ENCODE measurements at regions not wholly inside any gene's neighbourhood (a gene's known extent, or its start where the extent isn't known, plus 50 kb on each side); places are given as distances from the start of the nearest gene placed in this dataset.

GRCh38 chr5:61215996-61216395 lies 53.7 kb upstream of the SMIM15 start:
- Histone ChIP-seq H3K27me3 (no peaks in the 10 kb centered on the region), H4K20me1 (ENCODE audit: low read depth) (no peaks in the 10 kb centered on the region), H3K4me1 (no peaks in the 10 kb centered on the region), H3K9ac (no peak overlapping the region), H3K27ac (no peak overlapping the region), H3F3A (ENCODE audit: low read depth) (no peaks in the 10 kb centered on the region), H2AFZ (replicated peaks) (no peak overlapping the region), H3K4me2 (no peak overlapping the region), H3K9me3 (ENCODE audit: low read depth) (no peaks in the 10 kb centered on the region), H3K79me2 (ENCODE audit: low read depth) (no peaks in the 10 kb centered on the region), H3K4me3 (no peak overlapping the region), H3K36me3 (no peaks in the 10 kb centered on the region)
- Mint-ChIP-seq H3K4me1 (peaks cover 2% of the 10 kb centered on the region), H3K9me3 (no peaks in the 10 kb centered on the region), H3K27ac (no peak overlapping the region), H3K36me3 (no peaks in the 10 kb centered on the region), H3K4me3 (no peak overlapping the region), H3K27me3 (ENCODE audit: insufficient read depth, low read depth) (no peaks in the 10 kb centered on the region)
- TF ChIP-seq EZH2 (IDR thresholded peaks at IDR 0.05) (no peak), EZH2phosphoT487 (IDR thresholded peaks at IDR 0.05) (no peak)
- TF ChIP-seq, protein P1, sequence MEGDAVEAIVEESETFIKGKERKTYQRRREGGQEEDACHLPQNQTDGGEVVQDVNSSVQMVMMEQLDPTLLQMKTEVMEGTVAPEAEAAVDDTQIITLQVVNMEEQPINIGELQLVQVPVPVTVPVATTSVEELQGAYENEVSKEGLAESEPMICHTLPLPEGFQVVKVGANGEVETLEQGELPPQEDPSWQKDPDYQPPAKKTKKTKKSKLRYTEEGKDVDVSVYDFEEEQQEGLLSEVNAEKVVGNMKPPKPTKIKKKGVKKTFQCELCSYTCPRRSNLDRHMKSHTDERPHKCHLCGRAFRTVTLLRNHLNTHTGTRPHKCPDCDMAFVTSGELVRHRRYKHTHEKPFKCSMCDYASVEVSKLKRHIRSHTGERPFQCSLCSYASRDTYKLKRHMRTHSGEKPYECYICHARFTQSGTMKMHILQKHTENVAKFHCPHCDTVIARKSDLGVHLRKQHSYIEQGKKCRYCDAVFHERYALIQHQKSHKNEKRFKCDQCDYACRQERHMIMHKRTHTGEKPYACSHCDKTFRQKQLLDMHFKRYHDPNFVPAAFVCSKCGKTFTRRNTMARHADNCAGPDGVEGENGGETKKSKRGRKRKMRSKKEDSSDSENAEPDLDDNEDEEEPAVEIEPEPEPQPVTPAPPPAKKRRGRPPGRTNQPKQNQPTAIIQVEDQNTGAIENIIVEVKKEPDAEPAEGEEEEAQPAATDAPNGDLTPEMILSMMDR (IDR thresholded peaks at IDR 0.05) = no peak
- no peak for DNase-seq (ENCODE audit: low spot score)

GRCh38 chr5:61216741-61217140 lies 54.5 kb upstream of the SMIM15 start:
- Histone ChIP-seq H3K27me3 (no peaks in the 10 kb centered on the region), H4K20me1 (ENCODE audit: low read depth) (no peaks in the 10 kb centered on the region), H3K27ac (no peak overlapping the region), H3F3A (ENCODE audit: low read depth) (no peaks in the 10 kb centered on the region), H3K79me2 (ENCODE audit: low read depth) (no peaks in the 10 kb centered on the region), H3K4me1 (no peaks in the 10 kb centered on the region), H2AFZ (replicated peaks) (no peak overlapping the region), H3K9me3 (ENCODE audit: low read depth) (no peaks in the 10 kb centered on the region), H3K4me2 (no peak overlapping the region), H3K4me3 (no peak overlapping the region), H3K9ac (no peak overlapping the region), H3K36me3 (no peaks in the 10 kb centered on the region)
- Mint-ChIP-seq H3K4me1 (peaks cover 2% of the 10 kb centered on the region), H3K36me3 (no peaks in the 10 kb centered on the region), H3K27me3 (ENCODE audit: insufficient read depth, low read depth) (no peaks in the 10 kb centered on the region), H3K9me3 (no peaks in the 10 kb centered on the region), H3K4me3 (no peak overlapping the region), H3K27ac (no peak overlapping the region)
- no peak for DNase-seq (ENCODE audit: low spot score)
- TF ChIP-seq, protein P1 (IDR thresholded peaks at IDR 0.05) = no peak
- TF ChIP-seq EZH2phosphoT487 (IDR thresholded peaks at IDR 0.05) = no peak
- no peak for TF ChIP-seq EZH2 (IDR thresholded peaks at IDR 0.05)

- Histone ChIP-seq H3K36me3 (no peaks in the 10 kb centered on the region), H3K27ac (no peak overlapping the region), H4K20me1 (ENCODE audit: low read depth) (no peaks in the 10 kb centered on the region), H3K4me2 (no peak overlapping the region), H3K79me2 (ENCODE audit: low read depth) (no peaks in the 10 kb centered on the region), H3F3A (ENCODE audit: low read depth) (no peaks in the 10 kb centered on the region), H3K4me3 (no peak overlapping the region), H3K9ac (no peak overlapping the region), H2AFZ (replicated peaks) (no peak overlapping the region), H3K9me3 (ENCODE audit: low read depth) (no peaks in the 10 kb centered on the region), H3K27me3 (no peaks in the 10 kb centered on the region), H3K4me1 (no peaks in the 10 kb centered on the region)
- TF ChIP-seq, protein P1 (IDR thresholded peaks at IDR 0.05) = no peak
- no peak for TF ChIP-seq EZH2phosphoT487 (IDR thresholded peaks at IDR 0.05)
- TF ChIP-seq EZH2 (IDR thresholded peaks at IDR 0.05) = no peak
- DNase-seq (ENCODE audit: low spot score) = no peak
- Mint-ChIP-seq H3K9me3 (no peaks in the 10 kb centered on the region), H3K36me3 (no peaks in the 10 kb centered on the region), H3K4me3 (no peak overlapping the region), H3K27me3 (ENCODE audit: insufficient read depth, low read depth) (no peaks in the 10 kb centered on the region), H3K4me1 (peaks cover 2% of the 10 kb centered on the region), H3K27ac (no peak overlapping the region)
These were observed 54.9 kb upstream of the SMIM15 start for GRCh38 chr5:61217214-61217613.
